GM12864 (cell line): ENCODE measurements at regions not wholly inside any gene's neighbourhood (a gene's known extent, or its start where the extent isn't known, plus 50 kb on each side); places are given as distances from the start of the nearest gene placed in this dataset.

Experiments used
- DNase-seq: peaks from one replicate; pipeline ENCODE4 v3.0.0-alpha.2; 2011; ENCODE audit warnings: low read depth
- H3K4me3 ChIP-seq: 2 replicates; pipeline ENCODE4 v1.5.1; 2011; ENCODE audit warnings: mild to moderate bottlenecking, low read depth, low read length, control low read depth
- CTCF ChIP-seq: IDR thresholded peaks from 2 replicates; pipeline ENCODE4 v1.5.1; 2011; ENCODE audit warnings: low read depth, mild to moderate bottlenecking, moderate library complexity, low read length, control low read depth, inconsistent platforms; ENCODE audit errors: missing control alignments

GRCh38 chr4:28469886-28470285, 1609.2 kb downstream of the STIM2 start:
- no peak for TF ChIP-seq CTCF
- no peak overlapping the region for H3K4me3 ChIP-seq
- no peak for DNase-seq

- no peak for TF ChIP-seq CTCF
- H3K4me3 ChIP-seq = no peak overlapping the region
- DNase-seq = no peak
These were observed 1614.7 kb downstream of the STIM2 start for GRCh38 chr4:28475381-28475780.

- TF ChIP-seq CTCF = no peak
- H3K4me3 ChIP-seq = no peak overlapping the region
- no peak for DNase-seq
These were observed 1619.0 kb downstream of the STIM2 start for GRCh38 chr4:28479666-28480065.

- no peak overlapping the region for H3K4me3 ChIP-seq
- DNase-seq = no peak
- no peak for TF ChIP-seq CTCF
These were observed 1620.9 kb downstream of the STIM2 start for GRCh38 chr4:28481565-28481964.

- DNase-seq = no peak
- H3K4me3 ChIP-seq = no peak overlapping the region
- TF ChIP-seq CTCF = no peak
These were observed 1622.1 kb downstream of the STIM2 start for GRCh38 chr4:28482580-28483270.

GRCh38 chr4:28488021-28488420, 1627.4 kb downstream of the STIM2 start:
- DNase-seq = no peak
- no peak overlapping the region for H3K4me3 ChIP-seq
- no peak for TF ChIP-seq CTCF

- TF ChIP-seq CTCF = no peak
- DNase-seq = no peak
- no peak overlapping the region for H3K4me3 ChIP-seq
These were observed 1630.0 kb downstream of the STIM2 start for GRCh38 chr4:28490669-28491068.
